ENCODE measurements at regions not wholly inside any gene's neighbourhood (a gene's known extent, or its start where the extent isn't known, plus 50 kb on each side); places are given as distances from the start of the nearest gene placed in this dataset.

- ATAC-seq (ENCODE audit: poor library complexity) (no peak), DNase-seq (no peak)
- Mint-ChIP-seq H3K27me3 (no peaks in the 10 kb centered on the region), H3K4me3 (no peak overlapping the region), H3K36me3 (ENCODE audit: low read depth) (no peaks in the 10 kb centered on the region), H3K4me1 (ENCODE audit: low read depth) (no peaks in the 10 kb centered on the region), H3K9me3 (peaks cover 9% of the 10 kb centered on the region), H3K27ac (no peak overlapping the region)
- Histone ChIP-seq H3K27ac (ENCODE audit: low read depth in 1 of 2, low read length in 2 of 2) (no peak overlapping the region), H3K4me1 (ENCODE audit: insufficient read depth, low read length) (no peaks in the 10 kb centered on the region), H3K27me3 (ENCODE audit: control insufficient read depth in 1 of 2, insufficient read depth in 2 of 2, low read length in 2 of 2) (no peaks in the 10 kb centered on the region), H3K36me3 (ENCODE audit: insufficient read depth, low read length) (no peaks in the 10 kb centered on the region), H3K9me3 (ENCODE audit: control insufficient read depth in 1 of 2, insufficient read depth in 1 of 2, low read length in 2 of 2) (peaks cover 0 to 11% of the 10 kb centered on the region in 2 experiments), H3K4me3 (ENCODE audit: low read length) (no peak overlapping the region)
- POLR2A ChIA-PET, result no interaction called here
- CTCF ChIA-PET, result no interaction called here
- intact Hi-C loops (cut with DNase I, micrococcal nuclease), result no loop called here
- no peak for TF ChIP-seq CTCF (IDR thresholded peaks at IDR 0.05)
Measured at GRCh38 chr13:79973533-79973963, 367.4 kb downstream of the SPRY2 start.

GRCh38 chr13:79972066-79972569 is 368.8 kb downstream of the SPRY2 start:
- ATAC-seq (ENCODE audit: poor library complexity), result no peak
- Histone ChIP-seq H3K36me3 (ENCODE audit: insufficient read depth, low read length) (no peaks in the 10 kb centered on the region), H3K4me1 (ENCODE audit: insufficient read depth, low read length) (no peaks in the 10 kb centered on the region), H3K27me3 (ENCODE audit: control insufficient read depth in 1 of 2, insufficient read depth in 2 of 2, low read length in 2 of 2) (no peaks in the 10 kb centered on the region), H3K9me3 (ENCODE audit: control insufficient read depth in 1 of 2, insufficient read depth in 1 of 2, low read length in 2 of 2) (peaks cover 0 to 11% of the 10 kb centered on the region in 2 experiments), H3K4me3 (ENCODE audit: low read length) (no peak overlapping the region), H3K27ac (ENCODE audit: low read depth in 1 of 2, low read length in 2 of 2) (no peak overlapping the region)
- TF ChIP-seq CTCF (IDR thresholded peaks at IDR 0.05), result no peak
- no peak for DNase-seq
- Mint-ChIP-seq H3K36me3 (ENCODE audit: low read depth) (no peaks in the 10 kb centered on the region), H3K4me3 (no peak overlapping the region), H3K27ac (no peak overlapping the region), H3K27me3 (no peaks in the 10 kb centered on the region), H3K9me3 (peaks cover 9% of the 10 kb centered on the region), H3K4me1 (ENCODE audit: low read depth) (no peaks in the 10 kb centered on the region)
- ChIA-PET POLR2A (no interaction called here), CTCF (no interaction called here)
- intact Hi-C loops (cut with DNase I, micrococcal nuclease), result no loop called here

GRCh38 chr13:79966493-79966895 is 374.4 kb downstream of the SPRY2 start:
- ChIA-PET POLR2A (no interaction called here), CTCF (no interaction called here)
- no peak for TF ChIP-seq CTCF (IDR thresholded peaks at IDR 0.05)
- Mint-ChIP-seq H3K27me3 (no peaks in the 10 kb centered on the region), H3K4me3 (no peak overlapping the region), H3K36me3 (ENCODE audit: low read depth) (no peaks in the 10 kb centered on the region), H3K9me3 (peaks cover 11% of the 10 kb centered on the region), H3K27ac (no peak overlapping the region), H3K4me1 (ENCODE audit: low read depth) (no peaks in the 10 kb centered on the region)
- Histone ChIP-seq H3K27me3 (ENCODE audit: control insufficient read depth in 1 of 2, insufficient read depth in 2 of 2, low read length in 2 of 2) (no peaks in the 10 kb centered on the region), H3K4me3 (ENCODE audit: low read length) (no peak overlapping the region), H3K36me3 (ENCODE audit: insufficient read depth, low read length) (no peaks in the 10 kb centered on the region), H3K4me1 (ENCODE audit: insufficient read depth, low read length) (no peaks in the 10 kb centered on the region), H3K9me3 (ENCODE audit: control insufficient read depth in 1 of 2, insufficient read depth in 1 of 2, low read length in 2 of 2) (no peaks in the 10 kb centered on the region), H3K27ac (ENCODE audit: low read depth in 1 of 2, low read length in 2 of 2) (no peak overlapping the region)
- intact Hi-C loops (cut with DNase I, micrococcal nuclease), result no loop called here
- ATAC-seq (ENCODE audit: poor library complexity) (no peak), DNase-seq (no peak)

Measured in CD4-positive, alpha-beta T cell (primary cell).